22Rv1 (cell line): ENCODE measurements at regions not wholly inside any gene's neighbourhood (a gene's known extent, or its start where the extent isn't known, plus 50 kb on each side); places are given as distances from the start of the nearest gene placed in this dataset.

Source experiments
- ZFX ChIP-seq: fragments of 450-650 bp; IDR thresholded peaks from 2 replicates; pipeline ENCODE4 v1.6.1; 2017; ENCODE audit warnings: antibody characterized with exemption, borderline replicate concordance
- TF ChIP-seq, protein P1 (sequence below): fragments of 450-650 bp; IDR thresholded peaks from 2 replicates; pipeline ENCODE4 v1.5.1; 2017; ENCODE audit warnings: mild to moderate bottlenecking

DNA sequence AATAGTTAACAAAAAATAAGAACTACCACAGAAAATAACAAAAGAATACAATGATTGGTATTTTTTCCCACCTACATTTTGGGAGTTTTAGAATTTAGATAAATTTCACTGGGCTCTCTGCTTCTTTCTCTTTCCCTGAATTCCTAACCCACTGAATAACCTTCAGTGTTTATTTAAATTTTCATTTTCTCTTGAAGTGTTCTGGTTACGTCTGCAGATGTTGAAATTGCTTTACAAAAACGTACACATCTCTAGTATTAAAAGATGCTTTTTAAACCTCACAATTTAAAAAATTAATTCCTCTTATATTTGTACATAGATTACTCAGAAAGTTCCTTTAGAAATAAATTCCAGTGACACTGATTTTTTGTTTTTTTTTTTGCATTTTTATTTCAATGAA is 158.7 kb upstream of the TUT7 start:
- TF ChIP-seq, protein P1, sequence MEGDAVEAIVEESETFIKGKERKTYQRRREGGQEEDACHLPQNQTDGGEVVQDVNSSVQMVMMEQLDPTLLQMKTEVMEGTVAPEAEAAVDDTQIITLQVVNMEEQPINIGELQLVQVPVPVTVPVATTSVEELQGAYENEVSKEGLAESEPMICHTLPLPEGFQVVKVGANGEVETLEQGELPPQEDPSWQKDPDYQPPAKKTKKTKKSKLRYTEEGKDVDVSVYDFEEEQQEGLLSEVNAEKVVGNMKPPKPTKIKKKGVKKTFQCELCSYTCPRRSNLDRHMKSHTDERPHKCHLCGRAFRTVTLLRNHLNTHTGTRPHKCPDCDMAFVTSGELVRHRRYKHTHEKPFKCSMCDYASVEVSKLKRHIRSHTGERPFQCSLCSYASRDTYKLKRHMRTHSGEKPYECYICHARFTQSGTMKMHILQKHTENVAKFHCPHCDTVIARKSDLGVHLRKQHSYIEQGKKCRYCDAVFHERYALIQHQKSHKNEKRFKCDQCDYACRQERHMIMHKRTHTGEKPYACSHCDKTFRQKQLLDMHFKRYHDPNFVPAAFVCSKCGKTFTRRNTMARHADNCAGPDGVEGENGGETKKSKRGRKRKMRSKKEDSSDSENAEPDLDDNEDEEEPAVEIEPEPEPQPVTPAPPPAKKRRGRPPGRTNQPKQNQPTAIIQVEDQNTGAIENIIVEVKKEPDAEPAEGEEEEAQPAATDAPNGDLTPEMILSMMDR, result no peak
- TF ChIP-seq ZFX, result no peak
